ENCODE measurements at regions not wholly inside any gene's neighbourhood (a gene's known extent, or its start where the extent isn't known, plus 50 kb on each side); places are given as distances from the start of the nearest gene placed in this dataset.
"Not testable (repeated sequence)": the region's sequence is repeated elsewhere in the genome, so short reads cannot be mapped to it uniquely, and the experiment has no call there.

DNA sequence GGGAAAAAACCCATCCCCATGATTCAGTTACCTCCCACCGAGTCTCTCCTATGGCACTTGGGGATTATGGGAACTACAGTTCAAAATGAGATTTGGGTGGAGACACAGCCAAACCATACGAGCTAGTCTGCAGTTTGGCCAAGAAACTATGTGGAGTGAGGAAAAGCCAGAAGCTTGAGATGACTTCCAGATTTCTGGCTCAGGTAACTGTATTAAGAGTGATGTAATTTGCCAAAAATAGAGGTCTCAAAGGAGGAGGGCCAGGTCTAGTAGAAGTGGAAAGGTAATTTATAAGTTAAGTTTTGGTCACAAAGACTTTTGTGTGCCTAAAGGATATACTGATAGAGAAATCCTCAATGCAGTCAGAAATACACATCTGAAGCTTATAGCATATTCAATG, 279.7 kb upstream of the MGMT start:
- in situ Hi-C loops (cut with MboI; ENCODE audit: low sequenced_read_pairs) = no loop called here

DNA sequence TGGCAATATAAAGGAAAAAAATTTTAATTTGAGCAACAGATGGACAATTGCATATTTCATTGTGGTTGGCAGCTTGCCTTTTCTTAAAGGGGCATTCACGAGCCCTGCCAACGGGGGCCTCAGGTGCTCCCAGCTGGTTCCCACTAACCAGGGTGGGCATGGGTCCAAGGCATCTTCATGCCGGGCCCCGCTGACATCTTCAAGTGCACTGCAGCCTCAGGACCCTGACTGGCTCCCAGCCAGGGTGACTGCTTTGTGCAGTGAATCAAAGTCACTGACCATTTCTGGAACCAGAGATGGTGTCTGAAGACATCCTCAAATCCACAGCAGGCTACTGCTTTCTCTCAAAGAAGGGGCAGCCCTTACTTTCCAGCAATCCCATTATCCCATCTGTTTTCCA, 275.2 kb upstream of the MGMT start:
- in situ Hi-C loops (cut with MboI; ENCODE audit: low sequenced_read_pairs) = no loop called here

DNA sequence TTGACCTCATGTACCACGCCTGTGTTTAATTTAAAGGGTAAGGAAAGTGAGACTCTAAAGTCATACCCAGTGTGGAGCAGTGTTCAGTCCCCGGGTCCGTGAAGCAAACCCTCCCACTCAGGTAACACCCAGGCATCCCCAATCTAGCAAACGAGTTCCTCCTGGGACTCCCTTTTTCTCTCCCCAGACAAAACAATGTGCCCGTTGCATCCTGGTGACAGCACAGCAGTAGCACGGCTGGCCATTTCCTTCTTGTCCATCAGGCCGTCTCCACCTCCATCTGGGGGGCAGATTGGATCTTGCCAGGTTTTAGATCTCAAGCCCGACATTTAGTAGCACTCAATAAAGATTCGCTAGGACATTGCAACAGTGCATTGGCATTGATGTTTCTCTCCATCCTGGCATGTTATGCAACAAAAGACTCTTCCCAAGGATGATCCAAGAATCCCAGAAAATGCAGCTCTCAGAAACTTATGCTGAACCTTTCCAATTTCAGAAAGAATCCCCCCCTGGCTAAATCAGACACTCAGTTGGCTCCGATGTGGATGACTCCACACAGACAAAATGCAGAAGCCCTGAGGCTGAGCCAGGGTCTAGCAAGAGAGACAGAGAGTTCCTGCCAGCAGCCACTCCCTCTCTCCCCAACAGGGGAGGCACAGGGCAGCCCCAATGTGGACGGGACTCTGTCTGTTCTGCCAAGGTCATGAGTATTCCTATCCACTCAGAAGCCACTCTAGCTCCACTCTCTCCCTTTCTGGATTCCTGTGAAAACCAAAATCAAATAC, 274.5 kb upstream of the MGMT start:
- in situ Hi-C loops (cut with MboI; ENCODE audit: low sequenced_read_pairs) = no loop called here

DNA sequence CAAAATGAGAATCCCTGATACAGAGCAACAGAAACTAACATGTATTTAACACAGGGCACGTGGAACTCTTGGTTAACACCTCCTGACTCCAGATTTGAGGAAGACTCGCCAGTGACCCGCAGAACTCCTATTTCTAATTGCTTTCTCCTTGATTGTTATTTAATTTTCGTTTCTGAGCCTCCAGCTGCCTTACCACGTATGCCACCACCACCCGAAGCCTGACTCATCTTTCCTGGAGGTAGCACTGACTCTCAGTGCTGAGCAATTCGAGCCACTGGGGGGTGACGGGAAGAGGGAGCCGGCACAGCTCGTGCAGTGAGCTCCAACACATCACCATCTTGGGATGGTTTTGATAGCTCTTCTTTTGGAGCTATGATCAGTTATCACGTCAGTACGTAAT, 273.9 kb upstream of the MGMT start:
- in situ Hi-C loops (cut with MboI; ENCODE audit: low sequenced_read_pairs) = no loop called here

DNA sequence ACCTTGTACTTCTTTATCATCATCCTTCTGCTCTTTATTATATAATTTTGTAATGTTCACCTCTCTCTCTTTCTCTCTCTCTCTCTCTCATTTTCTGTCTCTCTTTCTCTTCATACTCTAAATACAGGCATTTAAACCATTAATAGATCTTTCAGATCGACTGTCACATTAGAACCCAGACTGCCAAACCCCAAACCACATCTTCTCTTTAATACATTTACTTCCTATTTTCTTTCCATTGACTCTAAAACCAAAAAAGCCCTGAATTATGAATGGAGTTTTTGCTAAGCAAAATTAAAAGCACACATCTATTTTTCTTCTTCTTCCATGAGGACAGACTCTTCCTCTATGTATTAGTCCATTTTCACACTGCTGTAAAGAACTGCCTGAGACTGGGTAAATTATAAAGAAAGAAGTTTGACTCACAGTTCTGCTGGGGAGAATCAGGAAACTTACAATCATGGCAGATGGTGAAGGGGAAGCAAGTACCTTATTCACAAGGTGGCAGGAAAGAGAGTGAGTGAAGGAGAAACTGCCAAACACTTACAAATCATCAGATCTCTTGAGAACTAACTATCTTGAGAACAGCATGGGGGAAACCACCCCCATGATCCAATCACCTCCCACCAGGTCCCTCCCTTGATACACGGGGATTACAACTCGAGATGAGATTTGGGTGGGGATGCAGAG, 272.7 kb upstream of the MGMT start:
- in situ Hi-C loops (cut with MboI; ENCODE audit: low sequenced_read_pairs) = no loop called here

DNA sequence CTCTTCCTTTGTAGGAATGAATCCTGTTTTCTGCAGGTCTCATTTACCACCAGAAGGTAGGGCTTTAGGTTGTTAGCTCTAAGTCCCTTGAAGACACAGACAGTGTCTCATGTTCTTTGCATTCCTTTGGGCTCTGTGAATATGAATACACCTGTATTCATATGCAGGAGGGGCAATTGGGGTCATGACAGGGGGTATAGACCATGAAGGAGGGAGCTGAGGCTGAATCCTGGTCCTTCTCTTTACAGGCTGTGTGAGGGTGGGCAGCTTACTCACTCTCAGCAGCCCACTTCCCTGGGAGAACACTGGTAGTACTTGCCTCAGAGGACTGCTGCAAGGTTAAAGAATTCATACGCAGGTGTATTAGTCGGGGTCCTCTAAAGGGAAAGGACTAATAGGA, 267.2 kb upstream of the MGMT start:
- in situ Hi-C loops (cut with MboI; ENCODE audit: low sequenced_read_pairs) = no loop called here

DNA sequence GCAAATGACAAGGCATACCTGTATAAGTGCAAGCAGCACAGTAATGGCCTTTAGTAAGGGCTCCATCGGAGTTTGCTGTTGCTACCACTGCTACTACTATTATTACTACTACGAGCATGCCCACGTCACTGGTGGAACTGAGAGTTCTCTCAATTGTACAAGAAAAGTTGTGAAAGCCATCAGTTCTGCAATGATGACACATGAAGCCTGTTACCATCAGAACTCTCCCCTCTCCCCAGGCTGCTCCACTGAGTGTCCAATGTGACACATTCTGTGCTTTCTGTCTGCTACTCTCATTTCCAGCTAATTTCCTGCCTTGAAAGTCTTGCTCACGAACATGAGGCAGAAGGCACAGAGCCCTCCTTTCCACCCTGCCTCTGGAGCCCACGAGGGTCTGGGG, 263.2 kb upstream of the MGMT start:
- in situ Hi-C loops (cut with MboI; ENCODE audit: low sequenced_read_pairs) = no loop called here

DNA sequence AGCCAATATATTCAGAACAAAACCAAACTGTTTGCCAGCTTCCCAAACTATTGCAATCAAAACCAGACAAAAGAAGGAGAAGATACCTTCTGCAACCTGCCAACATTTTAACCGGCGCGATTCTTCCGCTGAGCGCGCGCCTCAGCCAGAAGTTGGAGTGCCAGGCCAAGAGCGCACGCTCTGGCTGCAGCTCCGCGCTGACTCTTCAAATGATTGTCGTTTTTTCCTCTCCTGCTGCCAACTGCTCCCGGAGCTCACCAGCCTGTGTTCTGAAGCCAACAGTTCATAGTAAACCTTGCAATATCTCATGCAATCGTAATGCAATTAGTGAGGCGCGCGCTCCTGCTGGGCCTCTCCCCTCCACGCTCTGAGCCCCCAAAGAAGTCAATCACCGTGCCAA, 259.7 kb upstream of the MGMT start:
- in situ Hi-C loops (cut with MboI; ENCODE audit: low sequenced_read_pairs) = no loop called here

DNA sequence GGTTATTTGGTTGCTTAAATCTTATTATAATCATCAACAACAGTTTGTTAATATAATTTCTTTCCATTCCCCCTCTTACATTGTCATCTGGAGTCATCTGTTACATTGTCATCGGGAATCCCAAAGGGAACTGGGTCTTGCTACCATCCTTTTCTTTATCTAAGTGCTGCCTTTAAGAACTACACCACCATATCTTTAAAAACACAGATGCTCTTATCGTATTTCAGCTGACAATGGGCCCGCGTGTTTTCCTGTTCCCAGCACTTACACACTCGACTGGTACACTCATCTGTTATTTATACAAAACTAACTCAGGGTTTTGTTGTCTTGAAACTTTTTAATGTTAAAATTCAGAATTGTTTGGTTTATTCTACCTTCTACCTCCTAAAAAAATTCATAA, 256.2 kb upstream of the MGMT start:
- in situ Hi-C loops (cut with MboI; ENCODE audit: low sequenced_read_pairs) = no loop called here

DNA sequence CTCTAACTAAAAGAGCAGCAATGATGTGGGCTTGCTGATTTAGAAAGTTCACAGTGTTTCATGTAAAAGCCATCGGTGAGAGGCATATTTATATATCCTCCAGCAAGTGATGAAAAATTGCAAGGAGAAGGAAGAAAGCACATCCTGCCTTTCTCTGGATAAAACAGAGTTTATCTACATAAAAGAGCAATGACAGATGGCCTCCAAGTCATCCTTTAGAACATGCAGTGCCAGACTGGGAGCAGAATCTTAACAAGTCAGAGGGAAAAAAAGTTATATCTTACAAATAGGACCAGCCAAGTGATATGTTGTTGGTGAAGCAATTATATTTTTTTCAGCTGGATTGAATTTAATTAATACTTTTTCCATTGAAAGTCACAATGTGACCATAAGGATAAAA, 253.8 kb upstream of the MGMT start:
- in situ Hi-C loops (cut with MboI; ENCODE audit: low sequenced_read_pairs) = no loop called here

DNA sequence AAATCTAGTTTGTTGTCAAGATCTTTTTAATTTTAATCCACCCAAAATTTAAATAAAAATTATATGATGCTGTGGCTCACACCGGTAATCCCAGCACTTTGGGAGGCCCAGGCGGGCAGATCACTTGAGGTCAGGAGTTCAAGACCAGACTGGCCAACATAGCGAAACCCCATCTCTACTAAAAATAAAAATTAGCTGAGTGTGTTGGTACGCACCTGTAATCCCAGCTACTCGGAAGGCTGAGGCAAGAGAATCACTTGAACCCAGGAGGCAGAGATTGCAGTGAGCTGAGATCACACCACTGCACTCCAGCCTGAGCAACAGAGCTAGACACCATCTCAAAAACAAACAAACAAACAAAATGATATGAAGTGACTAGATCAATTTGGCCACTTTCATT, 253.0 kb upstream of the MGMT start:
- in situ Hi-C loops (cut with MboI; ENCODE audit: low sequenced_read_pairs) = not testable (repeated sequence)

DNA sequence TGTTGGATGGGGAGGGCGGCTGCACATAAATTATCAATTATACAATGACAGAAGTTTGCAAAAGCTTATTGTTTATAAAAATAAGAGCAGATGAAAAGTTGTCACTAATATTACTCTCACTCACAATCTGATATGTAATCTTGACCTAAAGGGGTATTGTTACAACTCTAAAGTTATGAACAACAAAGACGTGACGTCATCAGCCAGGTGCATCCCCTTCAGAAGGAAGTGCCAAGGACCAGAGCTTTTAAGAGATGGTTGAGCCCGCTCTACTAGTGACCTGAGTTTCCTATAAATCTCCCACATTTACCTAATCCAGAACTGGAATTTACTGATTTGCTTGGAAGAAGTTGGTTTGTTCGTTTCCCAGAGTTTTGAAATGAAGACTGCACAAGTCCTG, 247.7 kb upstream of the MGMT start:
- in situ Hi-C loops (cut with MboI; ENCODE audit: low sequenced_read_pairs) = no loop called here

DNA sequence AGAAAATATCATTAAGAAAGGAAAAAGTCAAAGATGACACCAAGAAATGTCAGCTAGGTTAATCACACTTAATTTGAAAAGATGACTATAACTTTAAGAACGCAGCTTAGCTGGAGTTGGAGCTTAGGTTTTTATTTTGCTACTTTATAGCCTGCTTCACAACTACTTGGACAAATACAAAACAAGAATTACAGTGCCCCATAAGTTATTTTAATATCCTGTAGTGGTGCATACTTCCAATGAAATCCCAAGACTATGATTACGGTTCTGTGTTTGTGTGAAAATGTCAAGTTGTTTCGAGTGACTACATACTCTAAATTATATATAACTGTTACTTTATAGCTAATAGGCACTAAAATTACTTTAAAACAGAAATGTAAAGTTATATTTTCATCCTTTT, 244.6 kb upstream of the MGMT start:
- in situ Hi-C loops (cut with MboI; ENCODE audit: low sequenced_read_pairs) = no loop called here

DNA sequence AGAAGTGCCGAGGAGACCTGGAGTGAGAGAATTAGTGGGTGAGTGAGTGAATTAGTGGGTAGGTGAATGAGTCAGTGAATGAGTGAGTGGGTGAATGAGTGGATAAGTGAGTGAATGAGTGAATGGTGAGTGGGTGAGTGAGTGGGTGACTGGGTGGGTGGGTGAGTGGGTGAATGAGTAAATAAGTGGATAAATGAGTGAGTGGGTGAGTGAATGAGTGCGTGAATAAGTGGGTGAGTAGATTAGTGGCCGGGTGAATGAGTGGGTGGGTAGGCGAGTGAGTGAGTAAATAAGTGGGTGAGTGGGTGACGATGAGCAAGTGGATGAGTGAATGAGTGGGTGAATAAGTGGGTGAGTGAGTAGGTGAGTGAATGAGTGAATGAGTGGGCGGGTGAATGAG, 243.7 kb upstream of the MGMT start:
- in situ Hi-C loops (cut with MboI; ENCODE audit: low sequenced_read_pairs) = no loop called here

DNA sequence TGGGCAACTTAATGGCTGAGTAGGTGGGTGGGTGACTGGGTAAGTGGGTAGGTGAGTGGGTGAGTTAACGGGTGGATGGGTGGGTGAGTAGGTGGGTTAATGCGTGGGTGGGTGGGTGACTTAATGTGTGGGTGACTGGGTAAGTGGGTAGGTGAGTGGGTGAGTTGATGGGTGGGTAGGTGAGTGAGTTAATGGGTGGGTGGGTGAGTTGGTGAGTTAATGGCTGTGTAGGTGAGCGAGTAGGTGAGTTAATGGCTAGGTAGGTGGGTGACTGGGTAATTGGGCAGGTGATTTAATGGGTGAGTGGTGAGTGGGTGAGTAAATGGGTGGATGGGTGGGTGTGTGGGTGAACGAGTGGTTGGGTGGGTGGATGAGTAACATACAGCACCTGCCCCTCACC, 243.0 kb upstream of the MGMT start:
- in situ Hi-C loops (cut with MboI; ENCODE audit: low sequenced_read_pairs) = no loop called here

DNA sequence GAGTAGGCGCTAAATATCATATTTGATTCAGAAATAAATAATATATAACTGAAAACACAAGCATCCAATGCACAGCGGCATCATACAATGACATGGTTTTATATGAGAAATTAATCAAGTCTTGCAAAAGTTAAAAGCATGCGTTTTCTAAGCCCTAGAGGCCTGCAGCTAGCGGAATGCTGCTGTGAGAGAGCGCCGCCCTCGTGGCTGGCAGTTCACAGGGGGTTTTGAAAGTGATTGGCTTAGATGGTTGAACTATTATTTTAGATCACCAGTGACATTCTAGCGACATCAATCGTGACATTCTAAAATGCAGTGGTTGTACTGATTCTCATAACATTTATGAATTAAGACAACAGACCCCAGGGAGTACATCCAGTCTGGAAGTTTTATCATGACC, 235.2 kb upstream of the MGMT start:
- in situ Hi-C loops (cut with MboI; ENCODE audit: low sequenced_read_pairs) = no loop called here

DNA sequence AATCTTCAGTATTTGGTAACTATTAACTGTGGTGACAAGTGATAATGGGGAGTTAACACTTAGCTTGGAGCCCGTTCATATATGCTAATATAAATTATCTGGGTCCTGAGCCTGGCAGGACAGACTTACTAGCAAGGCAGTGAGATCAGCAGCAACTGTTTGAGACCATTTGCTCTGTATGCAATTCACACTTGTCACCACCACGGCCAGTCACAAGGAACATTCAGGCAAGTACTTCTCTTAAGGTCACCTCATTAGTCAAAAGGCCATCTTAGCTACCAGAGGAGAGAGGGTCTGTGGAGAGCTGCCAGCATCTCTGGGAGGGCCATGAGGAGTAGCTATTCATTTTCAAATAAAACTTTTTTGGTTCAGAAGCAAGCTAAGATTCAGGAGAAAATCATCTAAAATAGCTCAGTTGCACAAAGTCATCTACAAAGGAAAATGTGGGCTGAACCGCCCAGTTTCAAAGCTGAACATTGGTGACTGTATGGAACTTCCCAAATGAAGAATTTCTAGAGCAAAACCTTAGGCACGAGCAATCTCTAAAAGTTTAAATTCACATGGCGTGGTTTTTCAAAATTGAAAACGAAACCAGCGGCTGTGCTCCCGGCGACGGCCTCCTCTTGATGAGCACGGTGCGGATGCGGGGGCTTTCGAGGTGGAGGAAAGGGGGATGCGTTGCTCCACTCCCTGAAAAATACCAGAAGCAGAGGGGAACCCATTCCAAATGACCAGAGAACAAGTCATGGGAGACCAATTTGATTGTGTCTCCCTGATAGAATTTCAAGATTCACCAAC, 233.5 kb upstream of the MGMT start:
- in situ Hi-C loops (cut with MboI; ENCODE audit: low sequenced_read_pairs) = no loop called here

DNA sequence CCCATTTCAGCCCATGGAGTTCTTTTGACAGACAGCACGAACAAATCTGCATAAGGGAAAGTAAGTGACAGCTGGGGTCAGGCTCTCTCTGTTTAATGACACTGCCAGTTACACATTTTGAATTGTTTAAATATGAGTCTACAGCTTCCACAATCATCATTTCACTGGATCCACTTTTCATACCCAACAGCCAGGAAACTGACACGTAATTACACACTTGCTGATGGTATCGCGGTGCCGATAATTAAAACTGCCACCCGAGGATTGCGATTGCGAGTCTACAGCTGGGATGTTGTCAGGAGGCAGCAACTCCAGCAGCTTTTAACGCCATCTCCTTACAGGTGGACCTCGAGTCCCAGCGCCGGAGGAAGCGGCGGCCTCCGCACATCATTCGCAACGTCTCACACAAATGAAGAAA, 230.8 kb upstream of the MGMT start:
- in situ Hi-C loops (cut with MboI; ENCODE audit: low sequenced_read_pairs) = no loop called here

DNA sequence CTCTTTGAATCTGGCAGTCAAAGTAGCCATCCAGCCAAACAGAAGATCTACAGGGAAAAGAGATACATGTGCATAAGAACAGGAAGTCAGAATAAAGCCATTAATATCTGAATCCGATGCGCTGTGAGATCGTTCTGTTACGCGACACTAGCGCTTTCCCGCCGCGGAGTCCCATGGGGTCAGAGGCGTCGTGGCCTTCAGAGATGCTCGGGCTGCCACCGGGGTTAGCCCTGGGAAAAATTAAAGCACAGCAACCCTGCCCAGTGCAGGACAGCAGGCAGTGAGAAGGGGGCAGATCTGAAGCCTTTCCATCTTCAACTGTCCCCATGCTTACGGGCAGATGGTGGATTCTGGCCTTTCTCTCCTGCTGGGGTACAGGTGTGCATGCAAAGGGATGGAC, 225.6 kb upstream of the MGMT start:
- in situ Hi-C loops (cut with MboI; ENCODE audit: low sequenced_read_pairs) = no loop called here

DNA sequence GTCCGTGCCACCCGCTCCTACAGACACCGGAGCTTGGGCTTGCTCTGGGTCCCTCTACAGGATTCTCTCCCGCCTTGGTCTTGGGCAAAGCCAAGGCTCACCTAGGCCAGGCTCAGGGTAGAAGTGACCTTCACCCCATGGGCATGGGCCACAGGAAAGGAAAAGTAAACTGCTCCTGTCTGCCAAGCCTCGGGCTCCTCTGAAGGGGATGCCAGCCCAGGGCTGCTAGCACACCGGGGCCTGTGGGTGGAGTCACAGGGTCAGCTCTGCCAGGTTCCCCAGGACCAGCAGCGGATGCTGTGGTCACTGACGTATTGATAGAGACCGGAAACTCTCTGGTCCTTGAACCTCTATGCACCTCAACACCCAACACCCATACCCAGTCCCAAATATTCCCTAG, 222.7 kb upstream of the MGMT start:
- in situ Hi-C loops (cut with MboI; ENCODE audit: low sequenced_read_pairs) = no loop called here

DNA sequence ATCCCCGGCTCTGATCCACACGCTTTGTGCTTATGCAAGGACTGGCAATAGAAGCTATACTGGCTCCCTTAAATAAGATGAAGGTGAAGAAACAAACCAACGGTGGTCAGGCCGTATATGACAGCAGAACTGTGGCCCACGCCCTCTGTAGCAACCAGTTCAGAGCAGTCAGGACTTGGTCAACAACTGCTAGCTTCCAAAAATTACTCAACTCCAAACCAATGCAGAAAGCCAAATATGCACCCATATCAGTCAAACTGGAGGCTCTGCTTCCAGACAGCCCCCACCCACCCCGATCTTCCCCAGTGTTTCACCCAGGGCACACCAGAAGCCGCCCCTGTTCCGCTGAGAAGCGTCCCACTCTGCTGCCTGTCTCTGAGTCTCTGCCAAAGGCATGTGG, 222.3 kb upstream of the MGMT start:
- in situ Hi-C loops (cut with MboI; ENCODE audit: low sequenced_read_pairs) = no loop called here
